Ecto neural progenitor cell (in vitro differentiated cells): ENCODE measurements at regions not wholly inside any gene's neighbourhood (a gene's known extent, or its start where the extent isn't known, plus 50 kb on each side); places are given as distances from the start of the nearest gene placed in this dataset.

Source experiments
- DNase-seq: peaks from one replicate; pipeline ENCODE4 v3.0.0-alpha.2; 2018; ENCODE audit warnings: low spot score

- DNase-seq: no peak
These were observed 187.1 kb upstream of the CDKN3 start for GRCh38 chr14:54209511-54210250.

DNA sequence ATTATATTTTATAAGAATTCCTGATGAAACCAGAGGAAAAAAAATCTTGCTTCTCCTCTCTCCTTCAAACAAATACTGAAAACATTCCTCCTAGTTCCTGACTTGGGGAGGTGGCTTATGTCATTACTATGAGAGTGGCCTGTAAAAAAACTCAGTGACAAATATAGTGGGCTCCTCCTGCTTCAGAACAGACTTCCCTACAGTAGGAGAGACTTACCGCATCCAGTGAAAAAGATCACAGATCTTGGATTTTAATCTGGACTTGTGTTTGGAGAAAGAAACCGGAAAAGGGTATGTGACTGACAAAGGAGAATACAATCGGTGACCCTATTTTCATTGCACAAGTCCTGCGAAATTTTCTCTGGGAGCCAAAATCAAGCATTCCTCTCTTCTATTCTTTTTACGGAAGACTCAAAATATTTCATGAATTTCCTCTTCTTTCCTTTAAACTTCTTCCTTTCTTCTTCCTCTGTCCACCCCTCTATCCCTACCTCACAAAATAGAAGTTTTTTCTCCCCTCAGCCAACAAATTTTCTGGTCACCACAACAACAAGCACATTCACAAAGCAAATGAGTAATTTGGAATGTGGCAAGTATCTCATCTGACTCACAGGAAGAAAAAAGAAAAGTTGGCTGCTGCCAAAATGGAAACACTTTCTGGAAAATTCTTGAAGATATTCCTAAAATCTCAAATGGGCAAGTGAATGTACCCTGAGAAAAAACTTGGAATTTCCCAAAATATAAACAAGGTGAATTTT, 185.1 kb upstream of the CDKN3 start:
- DNase-seq: no peak

- no peak for DNase-seq
These were observed 183.3 kb upstream of the CDKN3 start for GRCh38 chr14:54213536-54213935.

GRCh38 chr14:54216827-54217226, 180.0 kb upstream of the CDKN3 start:
- no peak for DNase-seq

GRCh38 chr14:54219261-54220070, 177.3 kb upstream of the CDKN3 start:
- DNase-seq: peak; percentile 63

GRCh38 chr14:54220071-54220703, 176.6 kb upstream of the CDKN3 start:
- DNase-seq: peak; percentile 58

DNA sequence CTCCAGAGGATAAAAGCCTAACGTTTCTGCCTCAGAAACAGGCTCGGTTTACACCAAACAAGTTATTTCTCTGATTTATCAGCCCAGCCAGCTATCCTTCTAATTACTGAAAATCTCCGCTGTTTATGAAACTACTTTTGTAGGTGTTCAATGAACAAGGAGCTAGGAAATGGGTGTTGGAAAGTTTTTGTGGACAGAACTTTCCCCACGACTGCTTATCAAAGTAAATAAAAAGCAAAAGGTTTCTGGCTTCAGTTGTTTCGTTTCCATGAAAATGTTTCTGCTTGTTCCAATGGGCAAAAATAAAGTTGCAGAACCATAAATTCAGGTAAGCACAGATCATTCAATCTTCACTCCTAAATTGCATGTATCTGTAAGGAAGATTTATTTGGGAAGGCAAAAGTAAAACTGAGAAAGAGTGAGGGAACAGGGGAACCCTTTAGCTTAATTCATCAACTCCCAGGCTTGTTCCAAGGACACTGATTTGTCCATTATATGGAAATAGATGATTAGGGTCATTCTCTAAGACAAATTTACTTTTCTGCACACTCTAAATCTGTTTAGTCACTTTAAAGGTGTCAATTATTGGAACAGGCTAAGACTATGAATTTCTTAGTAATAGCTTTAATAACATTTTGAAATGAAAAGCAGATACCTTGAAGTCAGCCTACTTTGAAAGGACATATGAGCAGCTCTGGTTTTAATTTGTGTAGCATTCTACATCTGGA, 175.9 kb upstream of the CDKN3 start:
- no peak for DNase-seq

DNA sequence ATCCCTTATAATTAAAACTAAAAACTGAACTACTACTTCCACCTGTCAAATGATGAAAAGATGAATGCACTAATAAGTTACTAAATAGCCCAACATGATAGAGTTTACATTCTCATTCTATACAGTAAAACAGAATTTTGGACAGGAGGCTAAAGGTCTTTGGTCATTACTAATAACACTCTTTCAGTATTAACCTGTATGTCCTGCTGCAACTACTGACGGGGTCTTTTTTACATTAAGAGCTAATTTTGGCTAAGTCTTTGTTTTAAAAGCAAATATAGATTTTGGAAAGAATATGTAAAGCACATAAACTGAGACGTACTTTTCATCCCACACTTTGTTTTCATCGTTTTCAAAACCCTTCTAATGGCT, 175.4 kb upstream of the CDKN3 start:
- no peak for DNase-seq

GRCh38 chr14:54221971-54222370, 174.8 kb upstream of the CDKN3 start:
- no peak for DNase-seq

GRCh38 chr14:54223831-54224402, 172.9 kb upstream of the CDKN3 start:
- no peak for DNase-seq

DNA sequence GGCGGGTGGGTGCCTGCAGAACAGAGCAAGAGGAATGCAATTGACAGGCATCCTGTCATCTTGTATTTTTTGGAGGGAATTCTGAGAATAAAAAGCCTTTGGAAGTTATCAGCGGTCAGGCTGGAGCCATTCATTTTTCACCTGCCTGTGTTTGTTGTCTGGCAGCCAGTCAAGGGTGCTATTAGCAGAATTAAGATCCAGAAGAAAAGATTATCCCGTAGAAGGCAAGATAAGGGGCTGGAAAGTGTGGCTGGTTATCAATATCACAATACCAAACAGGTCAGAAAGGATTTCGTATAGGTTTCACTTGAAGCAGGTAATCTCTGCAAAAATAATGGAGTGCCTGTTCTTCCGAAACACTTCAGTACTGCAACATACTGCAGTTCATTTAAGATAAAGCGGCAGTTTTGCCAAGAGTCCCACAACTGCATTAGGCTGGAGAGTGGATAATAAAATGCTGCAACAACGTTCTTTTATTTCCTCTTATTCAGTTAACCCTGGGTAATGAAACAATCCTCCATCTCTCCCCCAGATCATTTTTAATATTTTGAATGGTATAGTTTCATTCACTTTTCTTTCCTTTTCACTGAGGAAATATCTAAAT, 171.2 kb upstream of the CDKN3 start:
- DNase-seq: no peak

DNA sequence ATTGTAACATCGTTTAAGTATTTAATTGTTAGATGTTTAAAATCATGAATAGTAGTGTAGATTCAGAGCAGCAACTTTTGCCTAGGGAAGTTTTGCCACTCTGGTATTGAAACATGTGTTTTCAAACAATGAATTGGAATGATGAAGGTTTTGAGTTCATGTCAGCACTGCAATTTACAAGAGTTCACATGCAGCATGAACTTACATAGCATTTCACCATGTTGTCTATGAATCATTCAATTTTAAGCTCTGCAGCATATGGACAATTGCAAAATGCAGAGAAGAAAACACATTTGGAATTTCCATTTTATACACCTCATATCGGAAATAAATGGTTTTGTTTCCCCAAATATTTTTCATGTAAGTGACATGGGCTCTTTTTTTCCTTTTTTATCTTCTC, 170.7 kb upstream of the CDKN3 start:
- no peak for DNase-seq

GRCh38 chr14:54226558-54226957, 170.2 kb upstream of the CDKN3 start:
- no peak for DNase-seq

DNA sequence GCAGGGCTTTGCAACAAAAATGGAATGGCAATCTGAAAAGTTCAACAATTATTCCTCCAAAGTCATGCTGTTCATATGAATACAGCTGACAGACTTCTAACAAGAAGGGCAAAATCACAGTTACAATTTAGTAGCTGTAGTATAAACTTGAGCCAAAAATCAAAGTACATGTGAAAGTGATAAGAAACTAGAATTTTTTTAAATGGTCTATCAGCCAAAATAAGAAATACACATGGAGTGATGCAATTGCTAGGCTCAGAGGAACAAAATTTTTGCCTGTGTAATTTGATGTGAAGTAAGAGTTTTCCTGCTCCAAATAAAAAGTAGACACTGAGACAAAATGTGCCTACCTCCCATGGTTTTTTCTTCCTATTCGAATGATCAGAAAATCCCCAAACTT, 167.7 kb upstream of the CDKN3 start:
- no peak for DNase-seq

GRCh38 chr14:54230645-54231044, 166.2 kb upstream of the CDKN3 start:
- no peak for DNase-seq

DNA sequence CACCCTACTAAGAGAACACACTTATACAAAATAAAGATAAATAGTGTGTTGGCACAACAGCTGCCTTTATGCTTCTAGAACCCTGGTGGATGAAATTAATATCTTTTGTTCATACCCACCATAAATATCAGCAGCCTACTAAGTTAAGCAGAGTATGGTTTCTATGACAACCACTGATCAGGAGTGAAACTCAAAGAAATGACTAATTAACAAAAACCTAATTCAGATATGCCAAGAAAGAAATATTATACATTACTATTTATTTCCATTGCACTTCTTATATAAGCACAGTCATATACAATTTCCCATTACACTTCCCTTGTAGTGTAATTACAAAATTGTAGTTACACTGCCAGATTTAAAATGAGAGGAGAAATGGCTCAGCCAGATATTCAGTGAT, 164.1 kb upstream of the CDKN3 start:
- DNase-seq: no peak

DNA sequence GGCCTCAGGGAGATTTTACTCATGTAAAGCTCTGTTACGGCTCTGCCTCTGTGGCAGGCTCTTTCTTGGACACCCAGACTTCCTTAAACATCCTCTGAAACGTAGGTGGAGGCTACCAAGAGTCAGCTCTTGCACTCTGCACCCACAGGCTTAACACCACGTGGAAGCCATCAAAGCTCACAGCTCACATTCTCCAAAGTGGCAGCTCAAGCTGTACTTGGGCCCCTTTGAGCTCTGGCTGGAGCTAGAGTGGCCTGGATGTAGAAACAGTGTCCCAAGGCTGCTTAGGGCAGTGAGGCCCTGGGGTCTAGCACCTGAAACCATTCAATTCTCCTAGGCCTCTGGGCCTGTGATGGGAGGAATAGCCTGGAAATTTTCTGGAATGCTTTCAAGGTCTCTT, 155.3 kb upstream of the CDKN3 start:
- no peak for DNase-seq

GRCh38 chr14:54251356-54251755, 145.5 kb upstream of the CDKN3 start:
- DNase-seq: no peak

DNA sequence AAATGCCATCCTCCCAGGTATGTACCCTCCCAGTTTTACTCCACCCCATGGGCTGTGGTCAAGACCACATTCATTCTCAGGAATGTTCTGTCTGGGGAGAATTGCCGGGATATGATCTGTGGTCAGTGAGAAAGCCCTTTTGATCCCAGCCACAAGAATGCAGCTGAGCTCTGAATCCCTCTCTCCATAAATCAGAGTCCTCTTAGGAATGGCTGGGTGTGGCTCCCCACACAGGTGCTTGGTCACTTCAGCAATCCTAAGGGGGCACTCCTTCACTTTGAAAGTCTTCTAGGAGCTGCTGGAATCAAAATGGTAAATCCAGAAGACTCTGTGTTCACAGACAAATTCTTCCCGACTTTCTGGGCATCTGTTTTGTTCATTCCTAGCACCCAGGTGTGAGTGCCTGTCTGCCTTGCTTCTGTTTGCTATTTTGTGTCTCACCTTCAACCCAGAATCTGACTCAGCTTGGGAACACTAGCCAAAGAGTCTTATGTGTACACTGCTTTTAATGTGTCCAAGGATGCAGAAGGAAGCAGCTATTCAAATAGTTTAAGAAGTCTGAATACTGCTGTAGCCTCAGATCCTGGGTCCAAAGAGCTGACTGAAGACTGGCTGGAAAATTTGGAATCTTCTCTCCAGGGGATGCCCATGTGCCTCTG, 144.6 kb upstream of the CDKN3 start:
- DNase-seq: no peak

- DNase-seq: no peak
These were observed 143.4 kb upstream of the CDKN3 start for GRCh38 chr14:54253195-54253947.
